ENCODE measurements at regions not wholly inside any gene's neighbourhood (a gene's known extent, or its start where the extent isn't known, plus 50 kb on each side); places are given as distances from the start of the nearest gene placed in this dataset.
"Not testable (repeated sequence)": the region's sequence is repeated elsewhere in the genome, so short reads cannot be mapped to it uniquely, and the experiment has no call there.

GRCh38 chr3:159390656-159391212, 588.9 kb downstream of the MFSD1 start:
- no peak overlapping the region for H3K4me3 ChIP-seq (ENCODE audit: low read depth, low read length)
- no peak for TF ChIP-seq CTCF (IDR thresholded peaks at IDR 0.05; ENCODE audit: insufficient read depth, low read length)
- DNase-seq (ENCODE audit: low read depth) = no peak

DNA sequence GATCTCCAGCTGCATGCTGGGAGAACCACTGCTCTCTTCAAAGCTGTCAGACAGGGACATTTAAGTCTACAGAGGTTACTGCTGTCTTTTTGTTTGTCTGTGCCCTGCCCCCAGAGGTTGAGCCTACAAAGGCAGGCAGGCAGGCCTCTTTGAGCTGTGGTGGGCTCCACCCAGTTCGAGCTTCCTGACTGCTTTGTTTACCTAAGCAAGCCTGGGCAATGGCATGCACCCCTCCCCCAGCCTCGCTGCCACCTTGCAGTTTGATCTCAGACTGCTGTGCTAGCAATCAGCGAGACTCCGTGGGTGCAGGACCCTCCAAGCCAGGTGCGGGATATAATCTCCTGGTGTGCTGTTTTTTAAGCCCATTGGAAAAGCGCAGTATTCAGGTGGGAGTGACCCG, 591.0 kb upstream of the IL12A start:
- not testable (repeated sequence) for DNase-seq (ENCODE audit: low read depth); H3K4me3 ChIP-seq (ENCODE audit: low read depth, low read length)

DNA sequence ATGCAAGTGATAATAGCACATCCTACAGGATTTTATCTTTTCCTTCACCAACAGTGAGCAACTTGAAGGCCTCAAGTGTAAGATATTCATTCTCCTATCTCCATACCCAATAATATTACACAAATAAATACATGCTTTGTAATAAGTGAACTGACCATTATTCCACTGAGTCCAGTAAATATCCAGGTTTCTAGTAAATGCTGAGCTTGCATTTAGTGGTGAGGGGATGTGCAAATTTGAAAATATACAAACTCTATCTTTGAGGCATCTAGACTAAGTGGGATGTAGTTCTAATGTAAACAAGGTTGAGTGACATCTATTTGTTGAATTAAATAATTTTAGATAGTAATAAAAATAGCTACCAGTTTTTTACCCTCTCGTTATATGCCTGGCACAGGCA, 587.6 kb upstream of the IL12A start:
- DNase-seq (ENCODE audit: low read depth) = no peak
- no peak overlapping the region for H3K4me3 ChIP-seq (ENCODE audit: low read depth, low read length)
- no peak for TF ChIP-seq CTCF (IDR thresholded peaks at IDR 0.05; ENCODE audit: insufficient read depth, low read length)

- H3K4me3 ChIP-seq (ENCODE audit: low read depth, low read length); DNase-seq (ENCODE audit: low read depth): not testable (repeated sequence)
Measured at GRCh38 chr3:159409711-159410110, 578.9 kb upstream of the IL12A start.

GRCh38 chr3:159413319-159413718, 575.3 kb upstream of the IL12A start:
- TF ChIP-seq CTCF (IDR thresholded peaks at IDR 0.05; ENCODE audit: insufficient read depth, low read length) = no peak
- DNase-seq (ENCODE audit: low read depth) = no peak
- no peak overlapping the region for H3K4me3 ChIP-seq (ENCODE audit: low read depth, low read length)

DNA sequence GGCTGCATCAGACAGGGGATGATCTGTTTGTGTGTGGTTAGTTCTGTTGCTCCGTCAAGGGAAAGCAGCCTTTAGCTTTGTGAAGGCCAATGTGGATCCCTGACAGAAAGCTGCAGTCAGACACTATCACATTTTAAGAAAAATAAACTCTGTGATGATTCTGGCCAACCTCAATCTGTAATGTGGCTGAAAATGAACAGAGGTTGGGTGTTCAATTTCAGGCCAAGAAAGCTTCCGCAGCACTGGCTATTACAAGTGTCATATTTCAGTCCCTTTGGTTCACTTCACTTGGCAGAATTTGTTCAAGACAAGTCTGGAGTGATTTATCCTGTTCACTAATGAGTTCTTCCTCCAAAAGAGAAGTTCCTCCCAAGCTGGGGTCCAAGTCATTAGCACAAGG, 571.8 kb upstream of the IL12A start:
- no peak for TF ChIP-seq CTCF (IDR thresholded peaks at IDR 0.05; ENCODE audit: insufficient read depth, low read length)
- peak; percentile 42 for DNase-seq (ENCODE audit: low read depth)
- no peak overlapping the region for H3K4me3 ChIP-seq (ENCODE audit: low read depth, low read length)

- TF ChIP-seq CTCF (IDR thresholded peaks at IDR 0.05; ENCODE audit: insufficient read depth, low read length) = no peak
- no peak overlapping the region for H3K4me3 ChIP-seq (ENCODE audit: low read depth, low read length)
- DNase-seq (ENCODE audit: low read depth) = no peak
Measured at GRCh38 chr3:159417761-159418160, 570.9 kb upstream of the IL12A start.
